WTC11 (cell line): ENCODE measurements at regions not wholly inside any gene's neighbourhood (a gene's known extent, or its start where the extent isn't known, plus 50 kb on each side); places are given as distances from the start of the nearest gene placed in this dataset.
"Not testable (repeated sequence)": the region's sequence is repeated elsewhere in the genome, so short reads cannot be mapped to it uniquely, and the experiment has no call there.

Experiments
- CTCF ChIP-seq: fragments of 200-600 bp; IDR thresholded peaks from 2 replicates; pipeline ENCODE4 v1.8.0; 2022; ENCODE audit warnings: antibody characterized with exemption
- E2F4 ChIP-seq: sonication (generic); formaldehyde crosslinking; IDR thresholded peaks from 2 replicates; pipeline ENCODE4 v1.8.1; 2022; ENCODE audit warnings: low read depth, mild to moderate bottlenecking, moderate library complexity, missing genetic modification reagents, borderline replicate concordance
- IRF1 ChIP-seq: sonication (generic); formaldehyde crosslinking; IDR thresholded peaks from 2 replicates; pipeline ENCODE4 v1.8.0; 2023; ENCODE audit warnings: missing genetic modification reagents
- SP1 ChIP-seq: sonication (generic); formaldehyde crosslinking; conservative IDR thresholded peaks from 2 replicates; pipeline ENCODE4 v1.8.1; 2022; ENCODE audit warnings: missing genetic modification reagents
- TP53 ChIP-seq: sonication (generic); formaldehyde crosslinking; IDR thresholded peaks from 2 replicates; pipeline ENCODE4 v1.8.1; 2023; ENCODE audit warnings: mild to moderate bottlenecking, missing genetic modification reagents
- USF1 ChIP-seq: sonication (generic); formaldehyde crosslinking; IDR thresholded peaks from 2 replicates; pipeline ENCODE4 v1.8.0; 2022; ENCODE audit warnings: mild to moderate bottlenecking, missing genetic modification reagents
- ZNF512 ChIP-seq: sonication (generic); formaldehyde crosslinking; IDR thresholded peaks from 2 replicates; pipeline ENCODE4 v1.8.1; 2022; ENCODE audit warnings: missing genetic modification reagents, borderline replicate concordance

- TF ChIP-seq CTCF; IRF1; E2F4 (CRISPR knock-in tag); ZNF512; USF1 (CRISPR knock-in tag); SP1 (CRISPR knock-in tag); TP53: not testable (repeated sequence)
These were observed 125.2 kb downstream of the LRRC37A3 start for GRCh38 chr17:64794113-64794512.
